ENCODE measurements at regions not wholly inside any gene's neighbourhood (a gene's known extent, or its start where the extent isn't known, plus 50 kb on each side); places are given as distances from the start of the nearest gene placed in this dataset.

- H3K27ac Mint-ChIP-seq: no peak overlapping the region
- peaks cover under 1% of the 10 kb centered on the region; the same call in 1 of the 2 replicates for H3K27me3 Mint-ChIP-seq (ENCODE audit: insufficient read depth)
- peaks cover 25% of the 10 kb centered on the region for H3K9me3 Mint-ChIP-seq
- DNase-seq: no peak
- no peaks in the 10 kb centered on the region for H3K4me1 Mint-ChIP-seq (ENCODE audit: low read depth)
- TF ChIP-seq CTCF (IDR thresholded peaks at IDR 0.05): no peak
- H3K36me3 Mint-ChIP-seq (ENCODE audit: low read depth): no peaks in the 10 kb centered on the region
- H3K4me3 Mint-ChIP-seq: no peak overlapping the region
These were observed 94.8 kb upstream of the SSTR4 start for GRCh38 chr20:22940350-22940749.

- H3K27ac Mint-ChIP-seq: no peak overlapping the region
- DNase-seq: no peak
- no peaks in the 10 kb centered on the region for H3K4me1 Mint-ChIP-seq (ENCODE audit: low read depth)
- TF ChIP-seq CTCF (IDR thresholded peaks at IDR 0.05): no peak
- no peak overlapping the region for H3K4me3 Mint-ChIP-seq
- peaks cover 35% of the 10 kb centered on the region for H3K9me3 Mint-ChIP-seq
- H3K27me3 Mint-ChIP-seq (ENCODE audit: insufficient read depth): peaks cover 1% of the 10 kb centered on the region; the same call in 1 of the 2 replicates
- no peaks in the 10 kb centered on the region for H3K36me3 Mint-ChIP-seq (ENCODE audit: low read depth)
These were observed 93.6 kb upstream of the SSTR4 start for GRCh38 chr20:22941550-22941949.

GRCh38 chr20:22942742-22943141 lies 92.4 kb upstream of the SSTR4 start:
- H3K27ac Mint-ChIP-seq: no peak overlapping the region
- no peak overlapping the region for H3K4me3 Mint-ChIP-seq
- peaks cover 1% of the 10 kb centered on the region; the same call in 1 of the 2 replicates for H3K27me3 Mint-ChIP-seq (ENCODE audit: insufficient read depth)
- no peak for DNase-seq
- peaks cover 35% of the 10 kb centered on the region for H3K9me3 Mint-ChIP-seq
- no peak for TF ChIP-seq CTCF (IDR thresholded peaks at IDR 0.05)
- H3K36me3 Mint-ChIP-seq (ENCODE audit: low read depth): no peaks in the 10 kb centered on the region
- H3K4me1 Mint-ChIP-seq (ENCODE audit: low read depth): no peaks in the 10 kb centered on the region

GRCh38 chr20:22944062-22944461 lies 91.0 kb upstream of the SSTR4 start:
- Mint-ChIP-seq H3K4me3 (no peak overlapping the region), H3K36me3 (ENCODE audit: low read depth) (no peaks in the 10 kb centered on the region), H3K27ac (no peak overlapping the region), H3K27me3 (ENCODE audit: insufficient read depth) (peaks cover 1% of the 10 kb centered on the region; the same call in 1 of the 2 replicates), H3K4me1 (ENCODE audit: low read depth) (no peaks in the 10 kb centered on the region), H3K9me3 (peaks cover 43% of the 10 kb centered on the region)
- no peak for TF ChIP-seq CTCF (IDR thresholded peaks at IDR 0.05)
- DNase-seq: no peak

GRCh38 chr20:22944936-22945335 lies 90.2 kb upstream of the SSTR4 start:
- H3K4me3 Mint-ChIP-seq: no peak overlapping the region
- DNase-seq: no peak
- peaks cover 1% of the 10 kb centered on the region; the same call in 1 of the 2 replicates for H3K27me3 Mint-ChIP-seq (ENCODE audit: insufficient read depth)
- no peaks in the 10 kb centered on the region for H3K36me3 Mint-ChIP-seq (ENCODE audit: low read depth)
- no peaks in the 10 kb centered on the region for H3K4me1 Mint-ChIP-seq (ENCODE audit: low read depth)
- peaks cover 41% of the 10 kb centered on the region for H3K9me3 Mint-ChIP-seq
- H3K27ac Mint-ChIP-seq: no peak overlapping the region
- TF ChIP-seq CTCF (IDR thresholded peaks at IDR 0.05): no peak

GRCh38 chr20:22946596-22946995 lies 88.5 kb upstream of the SSTR4 start:
- Mint-ChIP-seq H3K36me3 (ENCODE audit: low read depth) (no peaks in the 10 kb centered on the region), H3K4me1 (ENCODE audit: low read depth) (no peaks in the 10 kb centered on the region), H3K9me3 (peaks cover 31% of the 10 kb centered on the region), H3K27ac (no peak overlapping the region), H3K4me3 (no peak overlapping the region), H3K27me3 (ENCODE audit: insufficient read depth) (peaks cover 1% of the 10 kb centered on the region; the same call in 1 of the 2 replicates)
- no peak for TF ChIP-seq CTCF (IDR thresholded peaks at IDR 0.05)
- no peak for DNase-seq

All from HFFc6 (cell line).